ENCODE measurements at regions not wholly inside any gene's neighbourhood (a gene's known extent, or its start where the extent isn't known, plus 50 kb on each side); places are given as distances from the start of the nearest gene placed in this dataset.
"Not testable (repeated sequence)": the region's sequence is repeated elsewhere in the genome, so short reads cannot be mapped to it uniquely, and the experiment has no call there.

DNA sequence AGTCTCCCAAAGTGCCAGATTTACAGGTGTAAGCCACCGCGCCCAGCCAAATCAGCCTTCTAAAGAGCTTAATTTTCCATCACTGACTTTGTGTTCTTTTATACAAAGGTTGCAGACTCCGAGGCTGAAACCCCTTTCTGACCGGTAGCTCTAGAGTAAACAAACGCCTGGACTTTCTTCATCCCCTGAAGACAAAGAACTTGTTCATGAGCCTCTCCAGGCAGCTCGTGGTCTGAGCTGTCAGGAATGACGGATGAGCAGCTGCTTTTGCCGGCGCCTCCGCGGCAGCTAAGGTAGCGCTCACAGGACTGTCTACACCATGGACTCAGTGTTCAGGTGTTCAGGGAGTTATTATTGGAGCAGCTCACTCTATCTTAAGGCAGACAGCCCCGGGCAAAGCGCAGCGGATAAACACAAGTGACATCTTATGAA lies 128.5 kb upstream of the ERRFI1 start:
- WGBS, 2 donors, result 35 to 43% methylated on average over 15 of the region's 15 CpGs
- H3K27ac ChIP-seq (ENCODE audit: low read depth in 2 of 2, low read length in 1 of 2), result no peak overlapping the region

DNA sequence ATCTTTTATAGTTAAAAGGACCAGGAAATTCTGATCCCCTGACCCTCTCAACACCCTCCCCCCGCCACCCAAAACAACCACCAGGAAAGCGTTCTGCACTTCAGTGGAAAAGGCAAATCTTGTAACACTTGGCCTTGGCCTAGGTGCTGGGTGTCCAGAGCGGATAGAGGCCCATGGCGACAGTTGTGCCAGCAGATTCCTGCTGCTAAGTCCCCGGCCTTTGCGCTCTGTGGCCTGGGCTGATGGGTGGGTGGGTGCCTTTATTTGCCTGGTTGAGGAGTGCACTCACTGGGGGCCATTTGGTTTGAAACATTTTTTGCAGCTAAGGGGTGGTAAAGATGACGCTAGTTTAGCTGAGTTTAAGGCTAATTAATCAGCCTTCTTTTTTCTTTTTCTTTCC lies 127.9 kb upstream of the ERRFI1 start:
- no peaks in the 10 kb centered on the region for H3K27me3 ChIP-seq (ENCODE audit: control insufficient read depth in 1 of 2, insufficient read depth in 2 of 2, low read length in 2 of 2)
- peaks cover 0 to 5% of the 10 kb centered on the region in 2 donors for H3K4me1 ChIP-seq (ENCODE audit: control insufficient read depth in 2 of 2, insufficient read depth in 2 of 2, low read length in 1 of 2)
- no peak overlapping the region for H3K4me3 ChIP-seq (ENCODE audit: low read depth in 1 of 2, low read length in 2 of 2)
- WGBS, 2 donors, result 93 to 96% methylated on average over 7 of the region's 7 CpGs
- H3K9me3 ChIP-seq (ENCODE audit: control insufficient read depth in 2 of 2, insufficient read depth in 1 of 2, low read depth in 1 of 2, low read length in 1 of 2), result no peaks in the 10 kb centered on the region
- peak overlapping the region in 1 of 2 donors; percentile 40 for H3K27ac ChIP-seq (ENCODE audit: low read depth in 2 of 2, low read length in 1 of 2)
- no peaks in the 10 kb centered on the region for H3K36me3 ChIP-seq (ENCODE audit: control insufficient read depth in 2 of 2, insufficient read depth in 2 of 2, low read length in 1 of 2)

More for the DNA sequence above, 128.5 kb upstream of the ERRFI1 start:
- H3K4me1 ChIP-seq (ENCODE audit: control insufficient read depth in 2 of 2, insufficient read depth in 2 of 2, low read length in 1 of 2), result peaks cover 0 to 5% of the 10 kb centered on the region in 2 donors
- no peaks in the 10 kb centered on the region for H3K27me3 ChIP-seq (ENCODE audit: control insufficient read depth in 1 of 2, insufficient read depth in 2 of 2, low read length in 2 of 2)
- H3K36me3 ChIP-seq (ENCODE audit: control insufficient read depth in 2 of 2, insufficient read depth in 2 of 2, low read length in 1 of 2), result no peaks in the 10 kb centered on the region
- H3K9me3 ChIP-seq (ENCODE audit: control insufficient read depth in 2 of 2, insufficient read depth in 1 of 2, low read depth in 1 of 2, low read length in 1 of 2), result no peaks in the 10 kb centered on the region
- H3K4me3 ChIP-seq (ENCODE audit: low read depth in 1 of 2, low read length in 2 of 2), result no peak overlapping the region

DNA sequence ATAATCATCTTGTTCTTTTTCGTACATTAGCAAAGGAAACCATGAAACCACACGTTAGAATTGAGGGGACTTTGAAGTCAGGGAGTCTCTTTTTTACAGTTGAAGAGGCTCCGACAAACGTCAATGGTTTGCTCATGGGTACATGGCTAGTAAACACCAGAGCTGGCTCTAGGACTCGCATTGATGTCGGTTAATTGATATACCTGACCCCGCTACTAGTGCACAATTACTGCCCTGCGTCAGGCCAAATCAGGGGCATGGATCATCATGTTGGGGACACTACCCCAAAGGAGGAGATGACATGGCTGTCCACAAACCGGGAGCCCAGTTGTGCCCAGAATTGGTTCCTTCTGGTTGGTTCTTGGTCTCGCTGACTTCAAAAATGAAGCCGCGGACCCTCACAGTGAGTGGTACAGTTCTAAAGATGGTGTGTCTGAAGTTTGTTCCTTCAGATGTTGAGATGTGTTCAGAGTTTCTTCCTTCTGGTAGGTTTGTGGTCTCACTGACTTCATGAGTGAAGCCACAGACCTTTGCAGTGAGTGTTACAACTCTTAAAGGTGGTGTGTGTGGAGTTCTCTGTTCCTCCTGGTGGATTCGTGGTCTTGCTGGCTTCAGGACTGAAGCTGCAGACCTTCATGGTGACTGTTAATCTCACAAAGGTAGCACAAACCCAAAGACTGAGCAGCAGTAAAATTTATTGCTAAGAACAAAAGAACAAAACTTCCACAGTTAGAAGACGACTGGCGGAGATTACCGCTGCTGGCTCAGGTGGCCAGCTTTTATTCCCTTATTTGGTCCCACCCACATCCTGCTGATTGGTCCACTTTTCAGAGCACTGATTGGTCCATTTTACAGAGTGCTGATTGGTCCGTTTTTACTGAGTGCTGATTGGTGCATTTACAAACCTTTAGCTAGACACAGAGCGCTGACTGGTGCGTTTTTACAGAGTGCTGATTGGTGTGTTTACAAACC lies 126.9 kb upstream of the ERRFI1 start:
- no peaks in the 10 kb centered on the region for H3K27me3 ChIP-seq (ENCODE audit: control insufficient read depth in 1 of 2, insufficient read depth in 2 of 2, low read length in 2 of 2)
- H3K9me3 ChIP-seq (ENCODE audit: control insufficient read depth in 2 of 2, insufficient read depth in 1 of 2, low read depth in 1 of 2, low read length in 1 of 2), result no peaks in the 10 kb centered on the region
- H3K4me3 ChIP-seq (ENCODE audit: low read depth in 1 of 2, low read length in 2 of 2), result no peak overlapping the region
- peaks cover 0 to 5% of the 10 kb centered on the region in 2 donors for H3K4me1 ChIP-seq (ENCODE audit: control insufficient read depth in 2 of 2, insufficient read depth in 2 of 2, low read length in 1 of 2)
- no peaks in the 10 kb centered on the region for H3K36me3 ChIP-seq (ENCODE audit: control insufficient read depth in 2 of 2, insufficient read depth in 2 of 2, low read length in 1 of 2)
- H3K27ac ChIP-seq (ENCODE audit: low read depth in 2 of 2, low read length in 1 of 2), result peak overlapping the region; percentile 40 to 57
- 82 to 84% methylated on average over 19 of the region's 19 CpGs for WGBS, 2 donors

DNA sequence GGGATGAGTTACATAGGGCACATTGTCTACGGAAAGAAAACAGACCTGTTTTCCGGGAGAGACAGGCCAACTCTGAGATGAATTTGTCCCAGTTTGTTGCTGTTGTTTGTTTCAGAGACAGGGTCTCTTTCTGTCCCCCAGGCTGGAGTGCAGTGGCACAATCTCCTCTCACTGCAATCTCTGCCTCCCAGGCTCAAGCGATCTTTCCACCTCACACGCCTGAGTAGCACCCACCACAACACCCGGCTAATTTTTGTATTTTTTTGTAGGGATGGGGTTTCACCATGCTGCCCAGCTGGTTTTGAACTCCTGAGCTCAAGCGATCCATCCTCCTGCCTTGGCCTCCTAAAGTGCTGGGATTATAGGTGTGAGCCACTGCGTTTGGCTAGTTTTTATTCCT lies 125.5 kb upstream of the ERRFI1 start:
- peaks cover 0 to 5% of the 10 kb centered on the region in 2 donors for H3K4me1 ChIP-seq (ENCODE audit: control insufficient read depth in 2 of 2, insufficient read depth in 2 of 2, low read length in 1 of 2)
- no peaks in the 10 kb centered on the region for H3K9me3 ChIP-seq (ENCODE audit: control insufficient read depth in 2 of 2, insufficient read depth in 1 of 2, low read depth in 1 of 2, low read length in 1 of 2)
- no peaks in the 10 kb centered on the region for H3K27me3 ChIP-seq (ENCODE audit: control insufficient read depth in 1 of 2, insufficient read depth in 2 of 2, low read length in 2 of 2)
- H3K4me3 ChIP-seq (ENCODE audit: low read depth in 1 of 2, low read length in 2 of 2), result no peak overlapping the region
- WGBS, 2 donors, result 83 to 88% methylated on average over 7 of the region's 7 CpGs
- H3K36me3 ChIP-seq (ENCODE audit: control insufficient read depth in 2 of 2, insufficient read depth in 2 of 2, low read length in 1 of 2), result no peaks in the 10 kb centered on the region
- no peak overlapping the region for H3K27ac ChIP-seq (ENCODE audit: low read depth in 2 of 2, low read length in 1 of 2)

DNA sequence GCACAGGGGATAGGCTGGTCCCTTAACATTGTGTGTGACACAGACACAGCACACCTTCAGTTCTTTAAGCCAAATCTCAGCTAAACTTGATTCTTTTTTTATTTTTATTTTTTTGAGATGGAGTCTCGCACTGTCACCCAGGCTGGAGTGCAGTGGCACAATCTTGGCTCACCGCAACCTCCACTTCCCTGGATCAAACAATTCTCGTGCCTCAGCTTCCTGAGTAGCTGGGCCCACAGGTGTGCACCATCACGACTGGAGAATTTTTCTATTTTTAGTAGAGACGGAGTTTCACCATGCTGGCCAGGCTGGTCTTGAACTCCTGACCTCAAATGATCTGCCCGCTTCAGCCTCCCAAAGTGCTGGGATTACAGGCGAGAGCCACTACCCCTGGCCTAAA lies 123.6 kb upstream of the ERRFI1 start:
- not testable (repeated sequence) for H3K36me3 ChIP-seq (ENCODE audit: control insufficient read depth in 2 of 2, insufficient read depth in 2 of 2, low read length in 1 of 2); H3K9me3 ChIP-seq (ENCODE audit: control insufficient read depth in 2 of 2, insufficient read depth in 1 of 2, low read depth in 1 of 2, low read length in 1 of 2); H3K4me3 ChIP-seq (ENCODE audit: low read depth in 1 of 2, low read length in 2 of 2); H3K27me3 ChIP-seq (ENCODE audit: control insufficient read depth in 1 of 2, insufficient read depth in 2 of 2, low read length in 2 of 2); H3K27ac ChIP-seq (ENCODE audit: low read depth in 2 of 2, low read length in 1 of 2); H3K4me1 ChIP-seq (ENCODE audit: control insufficient read depth in 2 of 2, insufficient read depth in 2 of 2, low read length in 1 of 2)
- 81 to 82% methylated on average over 7 of the region's 7 CpGs for WGBS, 2 donors

DNA sequence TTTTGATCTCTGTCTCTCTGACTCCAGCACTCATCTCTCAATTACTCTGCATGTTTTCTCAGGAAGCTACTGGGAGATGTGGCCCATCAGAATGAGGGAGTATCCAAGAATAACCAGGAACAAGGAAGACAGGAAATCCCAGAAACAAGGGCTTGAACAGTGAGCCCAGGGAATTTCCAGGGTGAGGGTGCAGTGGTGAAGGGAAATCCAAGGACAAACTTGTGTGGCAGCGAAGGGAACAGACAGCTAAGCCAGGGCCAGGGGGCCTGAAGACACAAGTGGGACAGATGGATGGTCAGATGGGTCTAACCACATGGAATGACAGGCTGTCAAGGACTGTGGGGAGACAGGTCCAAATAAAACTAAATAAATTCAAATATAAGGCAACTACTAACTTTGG lies 121.8 kb upstream of the ERRFI1 start:
- H3K27me3 ChIP-seq (ENCODE audit: control insufficient read depth in 1 of 2, insufficient read depth in 2 of 2, low read length in 2 of 2), result no peaks in the 10 kb centered on the region
- no peaks in the 10 kb centered on the region for H3K36me3 ChIP-seq (ENCODE audit: control insufficient read depth in 2 of 2, insufficient read depth in 2 of 2, low read length in 1 of 2)
- H3K4me3 ChIP-seq (ENCODE audit: low read depth in 1 of 2, low read length in 2 of 2), result no peak overlapping the region
- no peaks in the 10 kb centered on the region for H3K9me3 ChIP-seq (ENCODE audit: control insufficient read depth in 2 of 2, insufficient read depth in 1 of 2, low read depth in 1 of 2, low read length in 1 of 2)
- no peak overlapping the region for H3K27ac ChIP-seq (ENCODE audit: low read depth in 2 of 2, low read length in 1 of 2)
- peaks cover 0 to 2% of the 10 kb centered on the region in 2 donors for H3K4me1 ChIP-seq (ENCODE audit: control insufficient read depth in 2 of 2, insufficient read depth in 2 of 2, low read length in 1 of 2)
- WGBS, 2 donors, result 50 to 75% methylated on average over 1 of the region's 1 CpG

DNA sequence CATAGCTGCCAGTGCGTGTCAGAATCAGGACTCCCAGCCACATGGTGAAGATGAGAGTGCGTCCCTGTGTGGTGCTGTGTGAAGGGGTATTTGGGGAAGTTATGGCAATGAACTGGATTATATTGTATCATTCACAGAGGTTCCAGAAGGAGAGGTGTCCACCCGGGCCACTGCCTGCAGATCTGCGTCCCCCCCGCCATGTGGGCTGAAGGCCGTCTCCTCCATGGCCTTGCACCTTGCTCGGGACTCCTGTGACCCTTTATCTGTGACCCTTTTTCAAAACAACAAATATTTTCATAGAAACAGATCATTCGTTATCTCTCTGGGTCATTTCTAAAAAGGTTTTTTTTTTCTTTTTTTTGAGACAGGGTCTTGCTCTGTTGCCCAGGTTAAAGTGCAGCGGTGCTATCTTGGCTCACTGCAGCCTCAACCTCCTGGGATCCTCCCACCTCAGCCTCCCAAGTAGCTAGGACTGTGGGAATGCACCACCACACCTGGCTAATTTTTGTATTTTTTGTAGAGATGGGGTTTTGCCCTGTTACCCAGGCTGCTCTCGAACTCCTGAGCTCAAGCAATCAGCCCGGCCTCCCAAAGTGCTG lies 120.2 kb upstream of the ERRFI1 start:
- 95 to 97% methylated on average over 11 of the region's 11 CpGs for WGBS, 2 donors
- Histone ChIP-seq H3K4me3 (ENCODE audit: low read depth in 1 of 2, low read length in 2 of 2) (no peak overlapping the region), H3K36me3 (ENCODE audit: control insufficient read depth in 2 of 2, insufficient read depth in 2 of 2, low read length in 1 of 2) (no peaks in the 10 kb centered on the region), H3K9me3 (ENCODE audit: control insufficient read depth in 2 of 2, insufficient read depth in 1 of 2, low read depth in 1 of 2, low read length in 1 of 2) (no peaks in the 10 kb centered on the region), H3K27me3 (ENCODE audit: control insufficient read depth in 1 of 2, insufficient read depth in 2 of 2, low read length in 2 of 2) (no peaks in the 10 kb centered on the region), H3K27ac (ENCODE audit: low read depth in 2 of 2, low read length in 1 of 2) (no peak overlapping the region), H3K4me1 (ENCODE audit: control insufficient read depth in 2 of 2, insufficient read depth in 2 of 2, low read length in 1 of 2) (peaks cover 0 to 2% of the 10 kb centered on the region in 2 donors)

DNA sequence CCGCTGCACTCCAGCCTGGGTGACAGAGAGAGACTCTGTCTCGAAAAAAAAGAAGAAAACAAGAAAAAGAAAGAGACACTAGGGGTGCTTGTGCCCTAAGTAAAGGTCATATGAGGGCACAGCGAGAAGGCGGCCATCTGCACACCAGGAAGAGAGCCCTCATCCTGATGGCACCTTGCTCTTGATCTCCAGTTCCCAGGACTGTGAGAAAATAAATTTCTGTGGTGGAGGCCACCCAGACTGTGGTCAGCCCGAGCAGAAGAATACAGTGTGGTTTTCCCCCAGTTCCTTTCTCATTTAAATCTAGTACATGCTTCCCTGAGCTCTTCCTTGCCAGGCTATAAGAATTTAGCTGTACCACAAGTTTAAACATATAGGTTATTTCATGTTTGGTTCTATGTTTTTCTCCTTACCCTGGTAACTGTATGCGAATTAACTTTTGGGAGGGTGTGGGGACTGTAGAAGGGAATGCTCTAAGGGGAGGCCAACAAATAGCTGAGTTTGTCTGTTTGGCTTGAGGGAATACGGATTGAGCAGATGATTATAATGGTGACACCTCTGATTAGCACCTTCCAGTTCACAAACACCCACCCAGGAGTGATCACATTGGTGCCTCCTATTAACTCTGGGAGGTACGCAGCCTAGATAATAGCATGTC lies 119.6 kb upstream of the ERRFI1 start:
- Histone ChIP-seq H3K36me3 (ENCODE audit: control insufficient read depth in 2 of 2, insufficient read depth in 2 of 2, low read length in 1 of 2) (no peaks in the 10 kb centered on the region), H3K27me3 (ENCODE audit: control insufficient read depth in 1 of 2, insufficient read depth in 2 of 2, low read length in 2 of 2) (no peaks in the 10 kb centered on the region), H3K4me3 (ENCODE audit: low read depth in 1 of 2, low read length in 2 of 2) (no peak overlapping the region), H3K27ac (ENCODE audit: low read depth in 2 of 2, low read length in 1 of 2) (no peak overlapping the region), H3K9me3 (ENCODE audit: control insufficient read depth in 2 of 2, insufficient read depth in 1 of 2, low read depth in 1 of 2, low read length in 1 of 2) (no peaks in the 10 kb centered on the region), H3K4me1 (ENCODE audit: control insufficient read depth in 2 of 2, insufficient read depth in 2 of 2, low read length in 1 of 2) (peaks cover 0 to 2% of the 10 kb centered on the region in 2 donors)
- 72 to 79% methylated on average over 8 of the region's 8 CpGs for WGBS, 2 donors

DNA sequence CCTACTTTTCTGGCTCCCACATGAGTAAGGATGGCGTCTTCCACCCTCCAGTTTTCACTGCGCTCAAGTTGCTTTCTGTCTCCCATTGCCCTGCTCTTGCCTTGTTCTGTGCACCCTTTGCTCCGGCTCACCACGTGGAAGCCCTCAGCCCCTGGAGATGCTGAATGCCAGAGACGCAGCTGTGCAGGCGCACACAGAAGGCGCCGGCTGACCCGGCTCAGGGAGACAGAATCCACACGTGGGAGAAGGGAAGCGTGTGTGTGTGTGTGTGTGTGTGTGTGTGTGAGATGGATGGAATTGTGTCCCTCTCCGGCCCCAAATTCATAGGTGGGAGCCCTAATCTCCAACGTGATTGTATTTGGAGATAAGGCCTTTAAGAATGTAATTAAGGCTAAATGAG lies 118.2 kb upstream of the ERRFI1 start:
- H3K27ac ChIP-seq (ENCODE audit: low read depth in 2 of 2, low read length in 1 of 2), result no peak overlapping the region
- H3K4me3 ChIP-seq (ENCODE audit: low read depth in 1 of 2, low read length in 2 of 2), result no peak overlapping the region
- 87% methylated on average over 13 of the region's 13 CpGs for WGBS, 2 donors
- H3K36me3 ChIP-seq (ENCODE audit: control insufficient read depth in 2 of 2, insufficient read depth in 2 of 2, low read length in 1 of 2), result no peaks in the 10 kb centered on the region
- no peaks in the 10 kb centered on the region for H3K27me3 ChIP-seq (ENCODE audit: control insufficient read depth in 1 of 2, insufficient read depth in 2 of 2, low read length in 2 of 2)
- peaks cover 0 to 2% of the 10 kb centered on the region in 2 donors for H3K4me1 ChIP-seq (ENCODE audit: control insufficient read depth in 2 of 2, insufficient read depth in 2 of 2, low read length in 1 of 2)
- no peaks in the 10 kb centered on the region for H3K9me3 ChIP-seq (ENCODE audit: control insufficient read depth in 2 of 2, insufficient read depth in 1 of 2, low read depth in 1 of 2, low read length in 1 of 2)
